Naive thymus-derived CD4-positive, alpha-beta T cell (primary cell): ENCODE measurements at regions not wholly inside any gene's neighbourhood (a gene's known extent, or its start where the extent isn't known, plus 50 kb on each side); places are given as distances from the start of the nearest gene placed in this dataset.

Experiments used
- ATAC-seq: fragments of 150-1000 bp; cut with Tn5 transposase; 2 replicates; pipeline ENCODE4 v1.10.0; 2021; ENCODE audit warnings: mild to moderate bottlenecking, moderate library complexity
- CTCF ChIA-PET: fragments of 350-600 bp; sonication (Branson Sonifier 250); formaldehyde crosslinking; loops from one replicate; lab custom pipeline; 2021; ENCODE audit warnings: antibody characterized with exemption; lab: Charles Lee
- POLR2A ChIA-PET: fragments of 350-600 bp; sonication (Branson Sonifier 250); formaldehyde crosslinking; loops from one replicate; lab custom pipeline; 2021; ENCODE audit warnings: antibody characterized with exemption, inconsistent platforms; lab: Charles Lee
- DNase-seq, 9 donors: peaks; one replicate each; pipeline versions ENCODE4 v3.0.0 to v3.0.0-alpha.2; 2020 to 2022; ENCODE audit warnings: mixed read lengths in 1 of 9
- H3K27ac ChIP-seq: one replicate; pipeline ENCODE4 v1.7.0; 2013; ENCODE audit warnings: mild to moderate bottlenecking, low read depth, low read length, moderate library complexity
- H3K27me3 ChIP-seq, 2 donors: one replicate each; pipeline ENCODE4 v1.7.0; 2013; ENCODE audit warnings: low read length in 2 of 2, mild to moderate bottlenecking in 2 of 2, moderate library complexity in 2 of 2; ENCODE audit not compliant: control insufficient read depth in 2 of 2, insufficient read depth in 2 of 2
- H3K36me3 ChIP-seq, 3 experiments: 1 replicate in 2 of 3; 2 replicates in 1 of 3; pipeline ENCODE4 v1.7.0; 2013; ENCODE audit warnings: low read length in 3 of 3, mild to moderate bottlenecking in 3 of 3, moderate library complexity in 1 of 3; ENCODE audit not compliant: insufficient read depth in 3 of 3, control insufficient read depth in 2 of 3
- H3K4me1 ChIP-seq, 2 donors: one replicate each; pipeline ENCODE4 v1.7.0; 2013; ENCODE audit warnings: low read length in 2 of 2, mild to moderate bottlenecking in 2 of 2, moderate library complexity in 1 of 2; ENCODE audit not compliant: control insufficient read depth in 2 of 2, insufficient read depth in 2 of 2
- H3K4me3 ChIP-seq: 2 replicates; pipeline ENCODE4 v1.7.0; 2013; ENCODE audit warnings: mild to moderate bottlenecking, low read length
- H3K9me3 ChIP-seq, 3 experiments: 1 replicate in 2 of 3; 2 replicates in 1 of 3; pipeline ENCODE4 v1.7.0; 2013; ENCODE audit warnings: low read length in 3 of 3; ENCODE audit not compliant: control insufficient read depth in 2 of 3
- H3K27ac Mint-ChIP-seq, 9 donors: one replicate each; pipeline ENCODE4 v1.8.0; 2020 to 2022; ENCODE audit warnings: mixed read lengths in 9 of 9, mild to moderate bottlenecking in 8 of 9, moderate library complexity in 5 of 9, inconsistent platforms in 2 of 9
- H3K27me3 Mint-ChIP-seq, 5 donors: one replicate each; pipeline ENCODE4 v1.8.0; 2021 to 2022; ENCODE audit warnings: mixed read lengths in 5 of 5, mild to moderate bottlenecking in 1 of 5
- H3K36me3 Mint-ChIP-seq, 5 donors: one replicate each; pipeline ENCODE4 v1.8.0; 2020 to 2022; ENCODE audit warnings: mixed read lengths in 5 of 5, mild to moderate bottlenecking in 3 of 5, inconsistent platforms in 1 of 5
- H3K4me1 Mint-ChIP-seq, 7 donors: one replicate each; pipeline ENCODE4 v1.8.0; 2020 to 2022; ENCODE audit warnings: mixed read lengths in 7 of 7, mild to moderate bottlenecking in 3 of 7, inconsistent platforms in 1 of 7
- H3K4me3 Mint-ChIP-seq, 10 donors: one replicate each; pipeline ENCODE4 v1.8.0; 2020 to 2022; ENCODE audit warnings: mild to moderate bottlenecking in 10 of 10, mixed read lengths in 10 of 10, moderate library complexity in 6 of 10, inconsistent platforms in 2 of 10
- H3K9me3 Mint-ChIP-seq, 11 donors: one replicate each; pipeline ENCODE4 v1.8.0; 2020 to 2022; ENCODE audit warnings: mixed read lengths in 11 of 11, mild to moderate bottlenecking in 4 of 11, inconsistent platforms in 1 of 11, moderate library complexity in 1 of 11
- intact Hi-C, 2 donors: fragments of 100-400 bp; cut with micrococcal nuclease; formaldehyde crosslinking; loops; one replicate each; pipeline ENCODE4 v1.15.1; 2023

GRCh38 chr3:68402235-68402918, 530.0 kb downstream of the TAFA4 start:
- Histone ChIP-seq H3K4me1 (no peaks in the 10 kb centered on the region), H3K9me3 (no peaks in the 10 kb centered on the region), H3K4me3 (no peak overlapping the region), H3K36me3 (no peaks in the 10 kb centered on the region), H3K27ac (no peak overlapping the region), H3K27me3 (no peaks in the 10 kb centered on the region)
- H3K4me1 Mint-ChIP-seq, result no peaks in the 10 kb centered on the region
- H3K36me3 Mint-ChIP-seq, result peaks cover 0 to 4% (median 0%) of the 10 kb centered on the region in 5 donors
- ATAC-seq (no peak), DNase-seq (no peak)
- H3K9me3 Mint-ChIP-seq, result peaks cover 0 to 6% (median 0%) of the 10 kb centered on the region in 11 donors
- intact Hi-C loops, result no loop called here
- H3K27me3 Mint-ChIP-seq, result no peaks in the 10 kb centered on the region
- no peak overlapping the region for H3K27ac Mint-ChIP-seq
- ChIA-PET POLR2A (no interaction called here), CTCF (interaction anchor here (0.7 kb wide), 1 partner anchor 207 kb away, joined by 3 read pairs; no protein-coding TSS in a partner anchor)
- H3K4me3 Mint-ChIP-seq, result no peak overlapping the region

- H3K27ac Mint-ChIP-seq, result no peak overlapping the region
- H3K4me3 Mint-ChIP-seq, result no peak overlapping the region
- CTCF ChIA-PET, result no interaction called here
- H3K27me3 ChIP-seq, result no peaks in the 10 kb centered on the region
- H3K27me3 Mint-ChIP-seq, result no peaks in the 10 kb centered on the region
- intact Hi-C loops, result no loop called here
- no peak overlapping the region for H3K4me3 ChIP-seq
- H3K27ac ChIP-seq, result no peak overlapping the region
- peaks cover 0 to 6% (median 0%) of the 10 kb centered on the region in 3 experiments for H3K9me3 ChIP-seq
- no peaks in the 10 kb centered on the region for H3K4me1 ChIP-seq
- peaks cover 19 to 51% (median 28%) of the 10 kb centered on the region in 11 donors for H3K9me3 Mint-ChIP-seq
- H3K4me1 Mint-ChIP-seq, result peaks cover 0 to 8% (median 0%) of the 10 kb centered on the region in 7 donors
- H3K36me3 ChIP-seq, result no peaks in the 10 kb centered on the region
- POLR2A ChIA-PET, result no interaction called here
- no peak for ATAC-seq
- no peak for DNase-seq
- peaks cover 0 to 33% (median 18%) of the 10 kb centered on the region in 5 donors for H3K36me3 Mint-ChIP-seq
Measured at GRCh38 chr3:68378631-68379030, 553.7 kb downstream of the TAFA4 start.

DNA sequence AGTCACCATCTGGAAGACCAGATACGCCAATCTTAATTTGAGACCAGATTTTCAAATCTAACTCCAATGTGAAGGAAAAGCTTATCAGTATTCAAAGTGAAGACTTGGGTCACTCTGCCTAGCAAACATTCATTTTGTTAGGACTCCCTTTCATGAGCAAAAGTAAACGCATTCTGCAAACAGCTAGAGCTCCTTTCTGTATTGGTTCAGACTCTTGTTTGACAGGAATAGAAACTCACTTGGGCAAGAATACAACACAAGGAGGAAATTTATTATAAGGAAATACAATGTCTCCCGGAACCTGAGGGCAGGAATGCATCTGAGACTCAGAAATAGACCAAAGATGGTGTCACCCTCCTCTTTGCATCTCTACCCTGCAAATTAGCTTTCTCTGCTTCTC, 558.6 kb downstream of the TAFA4 start:
- intact Hi-C loops, result no loop called here
- Mint-ChIP-seq H3K9me3 (peaks cover 6 to 26% (median 16%) of the 10 kb centered on the region in 11 donors), H3K4me3 (no peak overlapping the region), H3K27ac (no peak overlapping the region), H3K27me3 (no peaks in the 10 kb centered on the region), H3K4me1 (peaks cover 0 to 2% (median 0%) of the 10 kb centered on the region in 7 donors), H3K36me3 (peaks cover 0 to 17% (median 4%) of the 10 kb centered on the region in 5 donors)
- Histone ChIP-seq H3K9me3 (peaks cover 0 to 6% (median 0%) of the 10 kb centered on the region in 3 experiments), H3K27me3 (no peaks in the 10 kb centered on the region), H3K36me3 (no peaks in the 10 kb centered on the region), H3K27ac (no peak overlapping the region), H3K4me1 (no peaks in the 10 kb centered on the region), H3K4me3 (no peak overlapping the region)
- CTCF ChIA-PET, result no interaction called here
- DNase-seq, result no peak
- no peak for ATAC-seq
- POLR2A ChIA-PET, result no interaction called here

DNA sequence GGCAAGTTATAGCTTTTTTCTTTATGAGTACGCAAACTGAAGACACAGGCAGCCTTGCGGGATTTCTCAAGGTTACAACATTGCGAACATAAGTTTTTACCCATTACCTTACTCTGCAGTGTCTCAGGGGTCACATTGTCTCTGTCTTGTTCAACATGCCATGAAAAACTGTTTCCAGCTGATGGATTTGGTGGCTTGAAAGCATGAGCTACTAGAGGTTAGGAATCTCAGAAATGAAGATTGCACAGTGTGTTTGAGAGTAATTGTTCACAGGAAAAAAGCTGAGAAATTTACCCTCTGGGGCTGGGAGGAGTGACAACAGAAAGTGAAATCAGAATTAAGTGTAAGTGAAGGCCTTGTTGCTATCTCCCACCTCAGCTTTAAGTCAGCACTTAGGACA, 568.6 kb downstream of the TAFA4 start:
- Mint-ChIP-seq H3K9me3 (peaks cover 0 to 4% (median 0%) of the 10 kb centered on the region in 11 donors), H3K27ac (no peak overlapping the region), H3K27me3 (no peaks in the 10 kb centered on the region), H3K4me3 (no peak overlapping the region), H3K4me1 (no peaks in the 10 kb centered on the region), H3K36me3 (peaks cover 0 to 4% (median 0%) of the 10 kb centered on the region in 5 donors)
- H3K27ac ChIP-seq, result no peak overlapping the region
- no peaks in the 10 kb centered on the region for H3K27me3 ChIP-seq
- ATAC-seq (no peak), DNase-seq (no peak)
- no peaks in the 10 kb centered on the region for H3K36me3 ChIP-seq
- CTCF ChIA-PET, result no interaction called here
- POLR2A ChIA-PET, result no interaction called here
- H3K4me3 ChIP-seq, result no peak overlapping the region
- H3K9me3 ChIP-seq, result no peaks in the 10 kb centered on the region
- H3K4me1 ChIP-seq, result no peaks in the 10 kb centered on the region
- intact Hi-C loops, result no loop called here

- DNase-seq (no peak), ATAC-seq (no peak)
- no peak overlapping the region for H3K4me3 Mint-ChIP-seq
- H3K36me3 Mint-ChIP-seq, result peaks cover 0 to 3% (median 0%) of the 10 kb centered on the region in 5 donors
- H3K27me3 Mint-ChIP-seq, result no peaks in the 10 kb centered on the region
- no peak overlapping the region for H3K27ac Mint-ChIP-seq
- CTCF ChIA-PET, result no interaction called here
- no peak overlapping the region for H3K27ac ChIP-seq
- no peaks in the 10 kb centered on the region for H3K27me3 ChIP-seq
- H3K4me1 ChIP-seq, result no peaks in the 10 kb centered on the region
- H3K4me3 ChIP-seq, result no peak overlapping the region
- no peaks in the 10 kb centered on the region for H3K36me3 ChIP-seq
- intact Hi-C loops, result no loop called here
- no peaks in the 10 kb centered on the region for H3K9me3 ChIP-seq
- H3K9me3 Mint-ChIP-seq, result peaks cover 0 to 4% (median 0%) of the 10 kb centered on the region in 11 donors
- POLR2A ChIA-PET, result no interaction called here
- no peaks in the 10 kb centered on the region for H3K4me1 Mint-ChIP-seq
Measured at GRCh38 chr3:68360492-68360891, 571.9 kb downstream of the TAFA4 start.

DNA sequence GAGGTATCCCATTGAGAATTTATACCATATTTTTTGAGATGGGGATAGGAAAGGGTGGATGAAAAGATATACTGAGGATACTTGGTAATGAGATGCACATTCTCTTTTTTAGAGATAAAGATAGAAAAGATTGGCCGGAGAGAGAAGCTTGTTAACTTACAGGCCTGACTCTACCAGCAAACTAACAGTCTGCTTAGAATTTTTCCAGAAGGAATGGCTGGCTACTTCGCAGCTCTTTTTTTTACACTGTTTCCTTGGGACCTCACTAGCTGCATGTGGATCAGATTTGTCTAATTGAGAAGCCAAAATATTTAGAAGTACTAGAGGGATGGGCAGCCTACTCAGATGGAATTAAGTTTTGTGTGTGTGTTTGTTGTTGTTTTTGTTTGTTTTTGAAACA, 586.6 kb downstream of the TAFA4 start:
- Histone ChIP-seq H3K4me3 (no peak overlapping the region), H3K36me3 (no peaks in the 10 kb centered on the region), H3K27me3 (no peaks in the 10 kb centered on the region), H3K9me3 (no peaks in the 10 kb centered on the region), H3K4me1 (no peaks in the 10 kb centered on the region), H3K27ac (no peak overlapping the region)
- H3K36me3 Mint-ChIP-seq, result peaks cover 0 to 5% (median 0%) of the 10 kb centered on the region in 5 donors
- no peak overlapping the region for H3K4me3 Mint-ChIP-seq
- ChIA-PET CTCF (no interaction called here), POLR2A (no interaction called here)
- peaks cover 0 to 2% (median 0%) of the 10 kb centered on the region in 7 donors for H3K4me1 Mint-ChIP-seq
- intact Hi-C loops, result no loop called here
- H3K27ac Mint-ChIP-seq, result no peak overlapping the region
- no peak for ATAC-seq
- no peaks in the 10 kb centered on the region for H3K27me3 Mint-ChIP-seq
- H3K9me3 Mint-ChIP-seq, result peaks cover 0 to 5% (median 0%) of the 10 kb centered on the region in 11 donors
- no peak for DNase-seq

DNA sequence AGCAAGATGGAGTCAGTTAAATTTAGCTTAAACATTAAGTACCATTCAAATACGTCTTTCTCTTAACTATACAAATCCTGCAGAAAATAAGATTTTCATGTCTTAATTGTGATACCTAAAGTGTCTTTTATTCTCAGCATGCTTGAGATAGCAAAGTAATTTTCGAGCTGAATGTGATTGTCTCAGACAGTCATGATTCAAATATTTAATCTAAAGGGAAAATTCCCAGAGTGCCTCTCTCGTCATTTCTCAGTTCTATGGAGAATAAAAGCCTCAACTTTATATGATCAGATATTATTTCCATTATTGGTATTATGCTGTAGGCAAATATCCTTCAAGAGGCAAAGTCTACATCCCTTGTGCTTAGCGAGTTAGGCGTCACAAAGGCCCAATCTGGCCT, 589.9 kb downstream of the TAFA4 start:
- H3K27ac ChIP-seq, result no peak overlapping the region
- H3K4me1 ChIP-seq, result no peaks in the 10 kb centered on the region
- ChIA-PET CTCF (no interaction called here), POLR2A (no interaction called here)
- ATAC-seq (no peak), DNase-seq (no peak)
- Mint-ChIP-seq H3K27me3 (no peaks in the 10 kb centered on the region), H3K4me3 (no peak overlapping the region), H3K4me1 (peaks cover 0 to 2% (median 0%) of the 10 kb centered on the region in 7 donors), H3K27ac (no peak overlapping the region), H3K9me3 (peaks cover 0 to 7% (median 0%) of the 10 kb centered on the region in 11 donors), H3K36me3 (peaks cover 0 to 3% (median 0%) of the 10 kb centered on the region in 5 donors)
- no peaks in the 10 kb centered on the region for H3K9me3 ChIP-seq
- H3K36me3 ChIP-seq, result no peaks in the 10 kb centered on the region
- H3K4me3 ChIP-seq, result no peak overlapping the region
- no peaks in the 10 kb centered on the region for H3K27me3 ChIP-seq
- intact Hi-C loops, result no loop called here
